Neural progenitor cell (in vitro differentiated cells): ENCODE measurements at regions not wholly inside any gene's neighbourhood (a gene's known extent, or its start where the extent isn't known, plus 50 kb on each side); places are given as distances from the start of the nearest gene placed in this dataset.

Experiments used
- DNase-seq: peaks from one replicate; pipeline ENCODE4 v3.0.0-alpha.2; 2016; ENCODE audit warnings: low spot score
- H2AFZ ChIP-seq: fragments of 200-600 bp; sonication (generic); replicated peaks from 2 replicates; pipeline ENCODE4 v1.6.1; 2016; ENCODE audit warnings: antibody characterized with exemption
- H3F3A ChIP-seq: fragments of 200-600 bp; sonication (generic); 2 replicates; pipeline ENCODE4 v1.6.1; 2016; ENCODE audit warnings: antibody characterized with exemption, low read depth
- H3K27ac ChIP-seq: fragments of 200-600 bp; sonication (generic); 2 replicates; pipeline ENCODE4 v1.5.1; 2016; ENCODE audit warnings: mild to moderate bottlenecking
- H3K27me3 ChIP-seq: fragments of 200-600 bp; sonication (generic); 2 replicates; pipeline ENCODE4 v1.6.1; 2016; ENCODE audit warnings: mild to moderate bottlenecking, moderate library complexity
- H3K36me3 ChIP-seq: fragments of 200-600 bp; sonication (generic); 2 replicates; pipeline ENCODE4 v1.5.1; 2016
- H3K4me1 ChIP-seq: fragments of 200-600 bp; sonication (generic); 2 replicates; pipeline ENCODE4 v1.6.1; 2016; ENCODE audit warnings: mixed run types
- H3K4me2 ChIP-seq: fragments of 200-600 bp; sonication (generic); 2 replicates; pipeline ENCODE4 v1.6.1; 2016
- H3K4me3 ChIP-seq: fragments of 200-600 bp; sonication (generic); 2 replicates; pipeline ENCODE4 v1.5.1; 2016
- H3K79me2 ChIP-seq: fragments of 200-600 bp; sonication (generic); 2 replicates; pipeline ENCODE4 v1.6.1; 2016; ENCODE audit warnings: low read depth
- H3K9ac ChIP-seq: fragments of 200-600 bp; sonication (generic); 2 replicates; pipeline ENCODE4 v1.6.1; 2016
- H3K9me3 ChIP-seq: fragments of 200-600 bp; sonication (generic); 2 replicates; pipeline ENCODE4 v1.5.1; 2016; ENCODE audit warnings: low read depth
- H4K20me1 ChIP-seq: fragments of 200-600 bp; sonication (generic); 2 replicates; pipeline ENCODE4 v1.6.1; 2016; ENCODE audit warnings: low read depth
- H3K27ac Mint-ChIP-seq: 3 replicates; pipeline ENCODE4 v1.8.0; 2021; ENCODE audit warnings: mixed read lengths
- H3K27me3 Mint-ChIP-seq: 2 replicates; pipeline ENCODE4 v1.8.0; 2022; ENCODE audit warnings: low read depth, mild to moderate bottlenecking, inconsistent platforms, moderate library complexity, mixed read lengths; ENCODE audit not compliant: insufficient read depth
- H3K36me3 Mint-ChIP-seq: 3 replicates; pipeline ENCODE4 v1.8.0; 2021; ENCODE audit warnings: mixed read lengths
- H3K4me1 Mint-ChIP-seq: 3 replicates; pipeline ENCODE4 v1.8.0; 2021; ENCODE audit warnings: mixed read lengths
- H3K4me3 Mint-ChIP-seq: 3 replicates; pipeline ENCODE4 v1.8.0; 2021; ENCODE audit warnings: mild to moderate bottlenecking, moderate library complexity, mixed read lengths
- H3K9me3 Mint-ChIP-seq: 3 replicates; pipeline ENCODE4 v1.8.0; 2020; ENCODE audit warnings: mixed read lengths
- CTCF ChIP-seq: fragments of 200-600 bp; sonication (generic); IDR thresholded peaks from 2 replicates; pipeline ENCODE4 v1.5.1; 2017; ENCODE audit warnings: antibody characterized with exemption, mild to moderate bottlenecking
- EZH2 ChIP-seq: fragments of 200-600 bp; sonication (generic); IDR thresholded peaks from 2 replicates; pipeline ENCODE4 v1.6.1; 2017; ENCODE audit warnings: antibody characterized with exemption, mild to moderate bottlenecking, moderate library complexity
- EZH2phosphoT487 ChIP-seq: fragments of 200-600 bp; sonication (generic); IDR thresholded peaks from 2 replicates; pipeline ENCODE4 v1.6.1; 2017; ENCODE audit warnings: antibody characterized with exemption

GRCh38 chr5:15375559-15375958, 124.4 kb upstream of the FBXL7 start:
- no peak for TF ChIP-seq EZH2phosphoT487
- TF ChIP-seq EZH2, result no peak
- no peak for TF ChIP-seq CTCF
- Mint-ChIP-seq H3K27ac (no peak overlapping the region), H3K36me3 (no peaks in the 10 kb centered on the region), H3K4me3 (no peak overlapping the region), H3K4me1 (peaks cover 2% of the 10 kb centered on the region), H3K27me3 (peaks cover 7% of the 10 kb centered on the region), H3K9me3 (peaks cover 2% of the 10 kb centered on the region)
- H3K27ac ChIP-seq, result no peak overlapping the region
- H3K9me3 ChIP-seq, result no peaks in the 10 kb centered on the region
- H3K4me3 ChIP-seq, result no peak overlapping the region
- no peaks in the 10 kb centered on the region for H3K4me1 ChIP-seq
- no peak for DNase-seq
- no peak overlapping the region for H2AFZ ChIP-seq
- H3K27me3 ChIP-seq, result no peaks in the 10 kb centered on the region
- H4K20me1 ChIP-seq, result no peaks in the 10 kb centered on the region
- H3K79me2 ChIP-seq, result no peaks in the 10 kb centered on the region
- H3K36me3 ChIP-seq, result no peaks in the 10 kb centered on the region
- no peaks in the 10 kb centered on the region for H3F3A ChIP-seq
- no peak overlapping the region for H3K4me2 ChIP-seq
- no peak overlapping the region for H3K9ac ChIP-seq

DNA sequence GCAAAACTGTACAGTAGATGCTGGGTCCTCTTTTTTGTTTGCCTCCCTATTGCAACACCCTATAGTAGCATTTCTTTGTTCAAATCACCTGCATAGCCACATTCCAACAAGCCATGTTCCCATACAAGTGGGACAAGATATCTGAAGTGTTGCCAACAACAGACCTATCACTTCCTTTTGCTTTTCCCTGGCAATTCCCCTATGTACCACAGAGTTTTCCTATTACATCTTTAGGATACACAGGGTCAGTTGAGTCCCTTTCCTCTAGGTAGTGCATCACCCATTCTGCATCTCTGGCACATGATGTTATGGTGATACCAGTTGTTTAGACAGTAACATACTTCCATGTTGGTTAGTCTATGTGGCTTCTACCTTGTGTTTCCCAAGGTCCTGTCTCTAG, 125.1 kb upstream of the FBXL7 start:
- H3K27me3 Mint-ChIP-seq, result peaks cover 7% of the 10 kb centered on the region
- no peak overlapping the region for H3K4me3 Mint-ChIP-seq
- TF ChIP-seq CTCF (no peak), EZH2 (no peak), EZH2phosphoT487 (no peak)
- Histone ChIP-seq H3F3A (no peaks in the 10 kb centered on the region), H4K20me1 (no peaks in the 10 kb centered on the region), H3K9ac (no peak overlapping the region), H3K9me3 (no peaks in the 10 kb centered on the region), H3K79me2 (no peaks in the 10 kb centered on the region), H3K27ac (no peak overlapping the region), H3K4me2 (no peak overlapping the region), H3K36me3 (no peaks in the 10 kb centered on the region), H3K27me3 (no peaks in the 10 kb centered on the region), H3K4me1 (no peaks in the 10 kb centered on the region), H3K4me3 (no peak overlapping the region), H2AFZ (no peak overlapping the region)
- H3K4me1 Mint-ChIP-seq, result peaks cover 2% of the 10 kb centered on the region
- H3K9me3 Mint-ChIP-seq, result peaks cover 2% of the 10 kb centered on the region
- DNase-seq, result no peak
- H3K27ac Mint-ChIP-seq, result no peak overlapping the region
- no peaks in the 10 kb centered on the region for H3K36me3 Mint-ChIP-seq

DNA sequence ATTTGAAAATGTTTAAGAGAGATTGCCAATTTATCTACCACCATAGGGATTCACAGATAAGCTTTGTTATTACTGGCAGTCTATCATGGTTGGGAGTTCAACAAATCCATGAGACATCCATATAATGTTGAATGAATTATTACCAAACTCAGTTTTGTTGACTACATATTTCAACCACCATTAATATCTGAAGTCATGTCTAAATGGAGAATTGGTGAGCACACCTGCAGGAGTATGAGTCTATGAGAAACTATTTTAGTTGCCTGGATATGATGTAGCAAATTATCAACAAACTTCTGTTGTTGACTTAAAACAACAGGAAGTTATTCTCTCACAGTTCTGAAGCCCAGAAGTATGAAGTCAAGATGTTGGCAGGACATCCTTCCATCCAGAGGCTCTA, 126.8 kb upstream of the FBXL7 start:
- Histone ChIP-seq H3K27ac (no peak overlapping the region), H3K79me2 (no peaks in the 10 kb centered on the region), H3K4me2 (no peak overlapping the region), H3F3A (no peaks in the 10 kb centered on the region), H3K36me3 (no peaks in the 10 kb centered on the region), H3K27me3 (no peaks in the 10 kb centered on the region), H3K9ac (no peak overlapping the region), H4K20me1 (no peaks in the 10 kb centered on the region), H3K9me3 (no peaks in the 10 kb centered on the region), H3K4me1 (no peaks in the 10 kb centered on the region), H3K4me3 (no peak overlapping the region), H2AFZ (no peak overlapping the region)
- no peak for DNase-seq
- no peak overlapping the region for H3K4me3 Mint-ChIP-seq
- H3K9me3 Mint-ChIP-seq, result peaks cover 2% of the 10 kb centered on the region
- H3K27ac Mint-ChIP-seq, result no peak overlapping the region
- TF ChIP-seq EZH2phosphoT487 (no peak), CTCF (no peak), EZH2 (no peak)
- H3K36me3 Mint-ChIP-seq, result no peaks in the 10 kb centered on the region
- peaks cover 2% of the 10 kb centered on the region for H3K4me1 Mint-ChIP-seq
- peaks cover 6% of the 10 kb centered on the region for H3K27me3 Mint-ChIP-seq

DNA sequence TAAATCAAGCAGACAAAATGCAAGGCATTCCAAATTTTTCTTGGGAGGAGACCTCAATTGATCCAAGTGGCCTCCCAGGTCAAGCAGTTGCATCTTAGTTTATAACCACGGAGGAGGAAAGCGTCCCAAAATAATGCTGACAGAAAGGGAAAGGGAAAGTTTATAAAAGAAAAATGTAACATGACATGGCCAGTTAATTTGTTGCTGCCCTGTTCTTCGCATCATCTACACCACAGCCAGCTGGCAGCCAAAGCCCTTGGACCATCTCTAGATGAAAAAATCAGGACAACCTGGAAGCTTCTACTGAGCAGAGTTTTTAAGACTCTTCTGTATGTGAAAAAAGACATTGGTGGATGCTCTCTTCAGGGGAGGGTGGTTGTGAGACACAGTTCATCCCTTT, 128.8 kb upstream of the FBXL7 start:
- Mint-ChIP-seq H3K4me1 (peaks cover 4% of the 10 kb centered on the region), H3K36me3 (no peaks in the 10 kb centered on the region), H3K27me3 (peaks cover 5% of the 10 kb centered on the region), H3K9me3 (peaks cover 4% of the 10 kb centered on the region), H3K27ac (peak overlapping the region; percentile 34), H3K4me3 (no peak overlapping the region)
- no peaks in the 10 kb centered on the region for H3K4me1 ChIP-seq
- H3K79me2 ChIP-seq, result no peaks in the 10 kb centered on the region
- no peaks in the 10 kb centered on the region for H4K20me1 ChIP-seq
- H3K4me3 ChIP-seq, result no peak overlapping the region
- no peak overlapping the region for H3K4me2 ChIP-seq
- no peak overlapping the region for H3K9ac ChIP-seq
- no peaks in the 10 kb centered on the region for H3K36me3 ChIP-seq
- no peaks in the 10 kb centered on the region for H3K27me3 ChIP-seq
- H3K27ac ChIP-seq, result no peak overlapping the region
- H3K9me3 ChIP-seq, result no peaks in the 10 kb centered on the region
- TF ChIP-seq EZH2 (no peak), CTCF (no peak), EZH2phosphoT487 (no peak)
- no peak for DNase-seq
- no peak overlapping the region for H2AFZ ChIP-seq
- H3F3A ChIP-seq, result no peaks in the 10 kb centered on the region
